ENCODE measurements at regions not wholly inside any gene's neighbourhood (a gene's known extent, or its start where the extent isn't known, plus 50 kb on each side); places are given as distances from the start of the nearest gene placed in this dataset.
"Not testable (repeated sequence)": the region's sequence is repeated elsewhere in the genome, so short reads cannot be mapped to it uniquely, and the experiment has no call there.

DNA sequence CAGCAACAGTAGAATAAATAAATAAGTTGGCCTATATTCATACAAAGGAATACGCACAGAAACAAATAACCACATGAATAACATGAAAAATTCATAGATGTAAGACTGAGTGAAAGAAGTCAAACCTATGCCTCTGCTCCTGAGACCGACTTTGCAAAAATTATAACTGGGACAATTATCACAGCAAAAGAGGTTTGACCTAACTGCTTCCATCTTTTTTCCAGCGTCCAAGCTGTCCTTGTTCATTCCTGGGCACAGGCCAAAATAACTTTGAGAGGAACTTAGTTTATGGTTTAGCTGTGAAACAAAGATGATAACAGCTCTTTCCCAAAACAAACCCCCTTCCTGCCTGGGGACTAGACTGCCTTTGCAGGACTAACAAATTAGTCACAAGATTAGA, 109.6 kb upstream of the NBPF11 start:
- not testable (repeated sequence) for DNase-seq

DNA sequence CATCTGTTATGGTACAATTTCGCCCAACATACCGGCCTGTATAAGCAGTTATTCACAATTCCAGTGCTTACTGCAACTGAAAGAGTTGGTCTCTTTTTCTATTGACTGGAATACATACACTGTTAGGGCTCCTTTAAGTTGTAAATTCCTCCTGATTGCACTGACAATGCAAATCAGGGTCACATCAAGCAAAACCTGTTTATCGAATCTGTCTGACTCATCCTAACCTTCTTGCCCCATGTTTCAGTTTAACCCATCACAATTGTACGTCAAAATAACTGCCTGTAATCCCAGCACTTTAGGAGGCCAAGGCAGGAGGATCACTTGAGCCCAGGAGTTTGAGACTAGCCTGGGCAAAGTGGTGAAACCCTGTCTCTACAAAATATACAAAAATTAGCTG, 105.8 kb upstream of the NBPF11 start:
- DNase-seq, result not testable (repeated sequence)

DNA sequence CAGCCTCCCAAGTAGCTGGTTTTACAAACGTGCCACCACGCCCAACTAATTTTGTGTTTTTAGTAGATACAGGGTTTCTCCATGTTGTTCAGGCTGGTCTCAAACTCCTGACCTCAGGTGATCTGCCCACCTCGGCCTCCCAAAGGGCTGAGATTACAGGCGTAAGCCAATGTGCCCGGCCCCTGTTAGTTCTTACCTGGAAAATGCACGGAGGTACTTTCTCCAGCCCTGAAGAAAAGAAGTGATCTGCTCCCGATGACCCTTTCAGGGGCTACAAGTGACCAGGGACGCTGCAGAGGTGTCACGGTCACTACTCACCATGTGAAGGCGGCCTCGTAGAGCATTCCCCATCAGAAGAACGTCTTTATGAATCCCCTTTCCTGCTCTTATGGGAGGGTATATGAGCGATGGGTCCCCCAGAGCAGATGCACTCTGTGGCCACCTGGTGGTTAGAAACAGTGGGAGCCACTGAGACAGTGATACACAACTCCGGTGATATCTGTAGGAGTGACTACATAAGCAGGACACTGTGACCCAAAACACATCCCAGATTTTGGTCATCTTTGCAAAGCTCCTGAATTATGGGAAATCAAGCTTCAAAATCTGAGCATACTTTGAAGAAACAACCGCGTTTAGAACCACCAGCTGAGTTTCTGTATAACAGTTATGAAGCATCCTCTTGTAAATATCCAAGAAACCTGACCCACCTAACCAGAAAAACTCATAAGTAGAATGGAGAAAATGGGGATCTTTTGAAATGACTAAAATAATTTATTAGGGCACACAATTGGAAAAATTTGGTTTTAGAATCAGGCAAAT, 102.7 kb upstream of the NBPF11 start:
- DNase-seq, result peak; percentile 63

DNA sequence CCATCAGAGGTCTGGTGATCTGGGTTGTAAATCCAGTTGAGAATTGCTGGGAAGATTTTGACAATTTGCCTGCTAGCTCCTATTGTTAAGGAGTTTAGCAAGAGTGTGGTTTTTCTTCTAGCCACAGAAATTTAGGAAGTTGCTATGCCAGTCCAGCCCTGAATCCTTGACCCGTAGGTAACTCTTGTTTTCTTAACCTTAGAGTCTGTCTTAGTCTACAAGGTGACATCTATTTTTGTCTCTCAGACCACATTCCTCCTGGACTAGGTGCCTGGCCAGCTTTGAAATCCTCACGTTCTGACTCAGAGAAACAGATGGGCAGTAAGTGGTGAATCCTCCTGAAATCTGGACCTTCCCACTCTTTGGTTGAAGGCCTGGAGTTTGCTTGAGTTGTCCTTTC, 101.7 kb upstream of the NBPF11 start:
- DNase-seq, result not testable (repeated sequence)

DNA sequence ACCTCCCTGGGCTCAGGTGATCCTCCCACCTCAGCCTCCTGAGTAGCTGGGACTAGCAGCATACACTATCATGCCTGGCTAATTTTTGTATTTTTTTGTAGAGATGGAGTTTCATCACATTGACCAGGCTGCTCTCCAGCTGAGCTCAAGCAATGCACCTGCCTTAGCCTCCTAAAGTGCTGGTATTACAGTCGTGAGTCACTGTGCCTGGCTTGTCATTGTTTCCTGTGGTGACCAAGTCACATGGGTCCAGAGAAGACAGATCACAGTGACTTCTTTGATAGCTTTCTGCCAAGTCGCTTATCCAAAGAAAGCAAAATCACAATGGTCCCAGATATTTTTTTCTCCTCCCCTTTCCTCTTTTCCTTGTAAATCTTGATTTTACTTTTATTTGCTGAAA, 96.7 kb upstream of the NBPF11 start:
- DNase-seq, result not testable (repeated sequence)

DNA sequence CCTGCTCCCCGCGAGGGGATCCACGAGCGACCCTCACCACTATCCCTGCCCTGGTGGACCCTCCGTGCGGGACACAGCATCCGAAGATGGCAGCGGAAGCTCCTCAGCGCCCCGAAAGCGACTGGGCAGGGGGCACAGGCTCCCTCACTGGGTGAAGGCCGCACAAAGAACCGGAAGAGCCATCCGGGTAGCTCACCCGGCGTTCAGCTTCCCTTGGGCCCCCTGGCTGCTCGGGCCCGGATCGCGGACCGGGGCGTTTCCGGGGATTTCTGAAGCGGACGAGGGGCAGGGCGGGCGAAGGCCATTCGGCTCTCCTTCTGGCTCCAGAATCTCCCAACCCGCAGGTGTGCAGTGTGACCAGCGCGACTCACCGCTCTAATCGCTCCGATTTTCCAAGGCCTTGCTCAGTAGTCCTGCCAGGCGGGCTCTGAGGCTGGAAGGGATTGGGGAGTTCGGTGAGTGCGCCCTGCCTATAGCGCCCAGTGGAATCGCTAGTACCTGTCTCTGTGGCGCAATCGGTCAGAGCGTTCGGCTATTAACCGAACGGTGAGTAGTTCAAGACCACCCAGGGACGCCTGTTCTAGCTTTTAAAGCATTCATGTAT, 94.3 kb upstream of the NBPF11 start:
- DNase-seq, result peak; percentile 43

DNA sequence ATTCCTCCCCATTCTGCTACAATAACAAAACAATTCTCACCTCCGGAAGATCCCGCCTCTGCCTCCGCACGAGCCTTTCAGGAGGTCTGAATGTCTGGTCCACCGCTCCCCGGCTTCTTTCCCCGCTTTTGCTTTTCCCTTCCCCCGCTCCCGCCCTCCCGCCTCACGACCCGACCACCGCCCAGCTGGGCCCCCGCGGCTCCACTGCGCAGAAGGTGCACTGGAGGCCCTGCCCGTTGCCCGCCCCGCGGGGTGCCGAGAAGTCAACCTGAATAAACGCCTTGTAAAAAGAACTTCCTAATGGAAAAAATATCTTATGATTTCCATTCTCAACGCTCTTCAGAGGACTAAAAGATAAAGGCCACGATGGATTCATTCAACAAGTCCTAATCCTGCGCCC, 93.8 kb upstream of the NBPF11 start:
- DNase-seq, result not testable (repeated sequence)

DNA sequence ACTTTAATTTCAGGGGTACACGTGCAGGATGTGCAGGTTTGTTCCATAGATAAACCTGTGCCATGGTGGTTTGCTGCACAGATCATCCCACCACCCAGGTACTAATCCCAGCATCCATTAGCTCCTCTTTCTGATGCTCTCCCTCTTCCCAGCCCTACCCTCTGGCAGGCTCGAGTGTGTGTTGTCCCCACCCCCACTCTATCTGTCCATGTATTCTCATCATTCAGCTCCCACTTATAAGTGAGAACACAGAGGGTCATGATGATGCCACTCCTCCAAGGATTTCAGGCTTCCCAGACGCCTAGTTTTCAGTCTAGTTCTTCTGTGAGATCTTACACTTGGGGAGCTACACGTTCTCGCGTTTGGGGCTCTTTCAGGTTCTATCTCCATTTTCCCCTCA, 93.4 kb upstream of the NBPF11 start:
- not testable (repeated sequence) for DNase-seq

DNA sequence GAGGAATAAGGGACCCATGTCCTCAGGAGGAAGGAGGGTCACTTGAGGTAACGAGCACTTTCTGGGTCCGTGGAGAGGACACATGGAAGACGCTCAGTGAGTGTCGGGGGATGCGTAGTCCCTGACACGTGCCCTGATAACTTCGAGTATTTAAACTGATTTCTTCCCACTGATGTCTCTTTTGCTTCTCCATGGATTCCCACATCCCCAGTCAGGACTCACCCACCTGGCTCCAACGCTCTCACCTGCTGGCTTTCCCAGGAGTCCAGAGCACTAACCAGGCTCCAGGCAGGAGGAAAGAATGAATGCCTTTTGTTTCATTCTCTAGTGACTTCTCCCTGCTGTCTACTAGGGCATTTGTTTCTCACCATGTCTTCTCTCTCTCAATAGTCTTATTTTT, 81.2 kb upstream of the NBPF11 start:
- not testable (repeated sequence) for DNase-seq

DNA sequence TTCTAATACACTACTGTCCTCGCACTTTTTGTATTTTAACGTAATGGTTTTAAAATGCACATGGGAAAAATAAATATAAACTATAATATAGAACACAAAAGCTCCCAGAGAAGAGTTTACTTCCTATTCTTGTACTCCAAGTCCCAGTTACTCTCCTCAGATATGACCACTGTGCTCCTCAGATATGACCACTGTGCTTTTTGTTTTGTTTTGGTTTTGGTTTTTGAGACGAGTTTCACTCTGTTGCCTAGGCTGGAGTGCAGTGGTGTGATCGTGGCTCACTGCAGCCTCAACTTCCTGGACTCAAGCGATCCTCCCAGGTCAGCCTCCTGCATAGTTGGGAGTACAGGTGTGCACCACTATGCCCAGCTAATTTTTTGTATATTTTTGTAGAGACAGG, 76.8 kb upstream of the NBPF11 start:
- DNase-seq, result not testable (repeated sequence)

DNA sequence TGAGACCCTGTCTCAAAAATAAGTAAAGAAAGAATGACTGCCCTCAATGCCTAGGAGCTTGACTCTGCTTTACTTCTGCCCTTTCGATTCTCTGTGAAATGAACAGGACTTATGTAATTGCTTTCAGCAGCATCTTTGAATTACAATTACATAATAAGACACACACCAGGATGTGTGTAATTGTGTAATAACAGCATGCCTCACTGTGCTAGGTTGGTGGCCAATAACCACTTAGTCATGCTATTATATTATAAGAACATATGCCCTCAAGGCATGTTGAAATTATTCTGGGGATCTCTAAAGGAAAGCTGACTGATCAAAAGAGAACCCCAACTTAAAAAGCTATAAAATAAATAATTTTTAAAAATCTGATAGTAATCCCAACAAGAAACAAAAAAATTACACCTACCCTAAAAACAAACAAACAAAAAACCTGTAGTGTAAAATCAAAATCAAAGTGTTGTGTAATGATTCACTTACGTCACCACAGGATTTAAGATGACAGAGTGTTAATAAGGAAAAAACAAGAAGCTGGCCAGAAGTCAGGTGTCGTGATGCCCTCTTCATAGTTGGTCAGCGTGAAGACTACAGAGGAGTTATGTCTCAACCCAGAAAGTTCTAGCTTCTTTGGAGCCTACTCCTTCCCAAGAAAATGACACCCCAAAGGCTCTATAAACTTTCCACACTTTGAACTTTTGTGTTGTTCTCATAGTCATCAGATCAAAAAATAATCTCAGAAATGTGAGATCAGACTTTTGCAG, 70.5 kb upstream of the NBPF11 start:
- DNase-seq, result not testable (repeated sequence)

DNA sequence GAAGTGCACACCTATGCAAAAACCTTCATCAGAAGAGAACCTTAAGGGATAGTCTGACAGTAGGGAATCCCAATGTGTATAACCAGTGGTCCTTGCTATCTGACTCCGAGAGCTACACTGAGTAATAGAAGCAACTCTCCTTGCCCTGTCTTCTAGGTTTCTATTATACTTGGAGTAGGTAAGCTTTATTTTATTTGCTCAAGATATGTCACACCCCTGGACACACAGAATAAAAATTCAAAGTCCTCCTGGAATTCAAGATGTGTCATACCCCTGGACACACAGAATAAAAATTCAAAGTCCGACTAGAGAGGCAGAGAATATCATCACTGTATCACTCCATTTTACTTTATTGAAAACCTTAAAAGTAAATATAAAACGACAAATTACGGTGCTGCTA, 69.5 kb upstream of the NBPF11 start:
- not testable (repeated sequence) for DNase-seq

DNA sequence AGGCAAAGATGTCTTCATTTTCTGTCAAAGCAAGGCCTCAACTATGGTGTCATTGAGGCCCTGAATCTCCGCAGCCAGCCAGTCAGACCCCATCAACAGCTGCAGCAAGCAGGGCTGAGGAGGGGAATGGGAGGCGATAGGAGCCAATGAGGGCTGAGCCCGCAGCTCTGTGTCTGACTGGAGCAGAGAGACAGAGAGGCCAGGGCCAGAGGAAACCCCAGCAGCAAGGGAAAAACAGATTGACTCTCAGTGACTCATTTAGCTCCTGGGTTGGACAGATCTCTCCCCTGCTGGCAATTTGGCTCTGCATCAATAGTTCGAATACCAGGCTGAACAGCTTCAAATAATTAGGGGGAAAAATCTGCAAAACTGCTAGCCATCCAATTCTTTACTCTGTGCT, 67.1 kb upstream of the NBPF11 start:
- not testable (repeated sequence) for DNase-seq

DNA sequence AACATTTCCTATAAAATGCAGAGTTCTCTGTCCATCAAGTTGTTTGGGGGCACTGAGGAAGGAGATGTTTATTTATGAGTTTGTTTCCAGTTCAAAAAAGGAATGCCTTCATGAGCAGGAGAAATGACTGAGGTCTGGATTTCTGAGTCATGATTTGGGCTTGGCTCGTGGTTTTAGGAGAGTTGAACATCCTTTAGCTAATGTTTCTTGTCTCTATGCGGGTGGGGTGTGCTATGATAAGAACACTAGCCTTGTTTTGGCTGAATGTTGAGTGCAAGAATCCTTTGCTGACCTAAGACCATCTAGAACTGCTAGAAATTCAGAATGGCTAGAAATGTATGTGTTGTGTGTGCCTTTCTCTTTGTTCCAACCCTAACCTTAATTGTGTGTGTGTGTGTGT, 59.1 kb upstream of the NBPF11 start:
- DNase-seq, result not testable (repeated sequence)

DNA sequence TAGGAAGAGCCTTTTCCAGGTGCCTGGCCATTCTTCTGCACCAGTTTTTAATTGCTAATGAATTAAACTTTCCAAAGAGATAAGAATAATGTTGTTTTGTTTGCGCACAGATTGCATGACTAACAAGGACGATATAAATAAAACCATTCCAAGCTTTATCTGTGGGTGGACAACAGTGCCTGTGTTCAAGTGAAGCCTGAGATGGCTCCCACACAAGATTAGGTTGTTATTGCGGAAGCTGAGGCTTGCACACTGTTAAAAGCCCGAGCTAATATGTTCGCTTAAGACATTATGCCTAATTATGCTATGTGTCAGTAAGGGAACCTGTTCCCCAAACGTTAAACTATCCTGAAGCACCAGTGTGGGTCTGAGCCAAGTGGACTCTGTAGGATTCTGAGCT, 58.5 kb upstream of the NBPF11 start:
- DNase-seq, result not testable (repeated sequence)

DNA sequence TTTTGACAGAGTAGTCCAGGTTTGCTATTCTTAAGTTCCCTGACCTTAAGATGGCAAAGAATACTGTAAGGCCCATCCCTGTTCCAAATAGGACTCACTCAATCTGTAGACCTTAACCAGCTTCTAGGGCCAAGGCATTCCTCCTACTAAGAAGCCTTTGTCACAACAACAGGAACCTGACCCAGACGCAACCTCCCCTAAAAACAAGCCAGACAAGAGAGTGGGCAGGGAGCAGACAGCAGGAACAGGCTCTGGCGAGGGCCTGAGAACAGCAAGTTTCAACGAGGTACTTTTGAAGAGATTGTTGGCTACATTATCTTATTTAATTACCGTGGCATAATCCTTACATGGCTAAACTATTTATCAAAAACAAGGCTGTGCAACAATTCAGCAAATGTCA, 58.1 kb upstream of the NBPF11 start:
- not testable (repeated sequence) for DNase-seq

DNA sequence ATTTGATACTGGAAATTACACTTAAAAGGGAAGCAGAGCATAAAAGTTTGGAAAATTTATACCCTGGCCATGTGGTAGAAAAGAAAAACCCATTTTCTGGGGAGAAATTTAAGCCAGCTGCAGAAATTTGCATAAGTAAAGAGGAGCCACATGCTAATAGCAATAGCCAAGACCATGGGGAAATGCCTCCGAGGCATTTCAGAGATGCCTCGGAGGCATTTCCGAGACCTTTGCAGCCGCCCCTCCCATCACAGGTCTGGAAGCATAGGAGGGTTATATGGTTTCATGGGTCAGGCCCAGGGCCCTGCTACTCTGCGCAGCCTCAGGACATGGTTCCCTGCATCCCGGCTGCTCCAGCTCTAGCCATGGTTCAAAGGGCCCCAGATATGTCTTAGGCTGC, 49.9 kb upstream of the NBPF11 start:
- not testable (repeated sequence) for DNase-seq
